Suprapubic skin (tissue), 4 donors: ENCODE measurements at regions not wholly inside any gene's neighbourhood (a gene's known extent, or its start where the extent isn't known, plus 50 kb on each side); places are given as distances from the start of the nearest gene placed in this dataset.

Source experiments
- POLR2A ChIP-seq, 2 donors: fragments of 450-650 bp; IDR thresholded peaks; one replicate each; pipeline ENCODE4 v1.6.1; 2017; ENCODE audit warnings: antibody characterized with exemption in 2 of 2, mild to moderate bottlenecking in 2 of 2, moderate library complexity in 2 of 2
- POLR2AphosphoS5 ChIP-seq, 3 donors: sonication (generic); formaldehyde crosslinking; IDR thresholded peaks; one replicate each; pipeline ENCODE4 v1.6.1; 2017; ENCODE audit warnings: antibody characterized with exemption in 3 of 3
- TF ChIP-seq, protein P1 (sequence below), 2 donors: fragments of 200-600 bp in 1 of 2; fragments of 450-650 bp in 1 of 2; sonication (generic) in 1 of 2; IDR thresholded peaks; one replicate each; pipeline ENCODE4 v1.5.1; 2016 to 2019; ENCODE audit warnings: antibody characterized with exemption in 2 of 2, mild to moderate bottlenecking in 1 of 2, moderate library complexity in 1 of 2

GRCh38 chr6:2523061-2523460 is 227.7 kb downstream of the MYLK4 start:
- TF ChIP-seq, protein P1, sequence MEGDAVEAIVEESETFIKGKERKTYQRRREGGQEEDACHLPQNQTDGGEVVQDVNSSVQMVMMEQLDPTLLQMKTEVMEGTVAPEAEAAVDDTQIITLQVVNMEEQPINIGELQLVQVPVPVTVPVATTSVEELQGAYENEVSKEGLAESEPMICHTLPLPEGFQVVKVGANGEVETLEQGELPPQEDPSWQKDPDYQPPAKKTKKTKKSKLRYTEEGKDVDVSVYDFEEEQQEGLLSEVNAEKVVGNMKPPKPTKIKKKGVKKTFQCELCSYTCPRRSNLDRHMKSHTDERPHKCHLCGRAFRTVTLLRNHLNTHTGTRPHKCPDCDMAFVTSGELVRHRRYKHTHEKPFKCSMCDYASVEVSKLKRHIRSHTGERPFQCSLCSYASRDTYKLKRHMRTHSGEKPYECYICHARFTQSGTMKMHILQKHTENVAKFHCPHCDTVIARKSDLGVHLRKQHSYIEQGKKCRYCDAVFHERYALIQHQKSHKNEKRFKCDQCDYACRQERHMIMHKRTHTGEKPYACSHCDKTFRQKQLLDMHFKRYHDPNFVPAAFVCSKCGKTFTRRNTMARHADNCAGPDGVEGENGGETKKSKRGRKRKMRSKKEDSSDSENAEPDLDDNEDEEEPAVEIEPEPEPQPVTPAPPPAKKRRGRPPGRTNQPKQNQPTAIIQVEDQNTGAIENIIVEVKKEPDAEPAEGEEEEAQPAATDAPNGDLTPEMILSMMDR (IDR thresholded peaks at IDR 0.05): no peak
- TF ChIP-seq POLR2A (IDR thresholded peaks at IDR 0.05) (no peak), POLR2AphosphoS5 (IDR thresholded peaks at IDR 0.05) (no peak)
